OCI-LY7 (cell line): ENCODE measurements at regions not wholly inside any gene's neighbourhood (a gene's known extent, or its start where the extent isn't known, plus 50 kb on each side); places are given as distances from the start of the nearest gene placed in this dataset.

Experiments
- CTCF ChIP-seq: fragments of 200-600 bp; sonication (generic); conservative IDR thresholded peaks from 2 replicates; pipeline ENCODE4 v1.5.1; 2014; ENCODE audit warnings: mild to moderate bottlenecking, antibody characterized with exemption, low read length, moderate library complexity, mixed read lengths
- EZH2phosphoT487 ChIP-seq: fragments of 200-600 bp; sonication (generic); IDR thresholded peaks from 2 replicates; pipeline ENCODE4 v1.6.1; 2018; ENCODE audit warnings: low read depth, borderline replicate concordance, mild to moderate bottlenecking, mixed run types, antibody characterized with exemption, low read length, moderate library complexity, mixed read lengths

- TF ChIP-seq CTCF (no peak), EZH2phosphoT487 (no peak)
Measured at GRCh38 chrX:150028692-150029091, 90.4 kb upstream of the EOLA2 start.
